GM12878 (cell line): ENCODE measurements at regions not wholly inside any gene's neighbourhood (a gene's known extent, or its start where the extent isn't known, plus 50 kb on each side); places are given as distances from the start of the nearest gene placed in this dataset.

Experiments
- ATAC-seq: fragments of 200-7000 bp; cut with Tn5 transposase; 3 replicates; pipeline ENCODE4 v1.9.1; 2020; ENCODE audit warnings: mild to moderate bottlenecking, moderate library complexity
- BruUV-seq: library from RNA; stranded (reverse); fragments of 400-500 nt; replicated peaks from 2 replicates; lab custom pipeline; 2021; lab: Mats Ljungman, UMichigan
- CTCF ChIA-PET: fragments of 300-600 bp; sonication (Branson Sonifier 250); formaldehyde crosslinking; extraction: SDS; loops from one replicate; lab custom pipeline; 2021; ENCODE audit warnings: inconsistent platforms; lab: Yijun Ruan, JAX
- POLR2A ChIA-PET: fragments of 350-600 bp; formaldehyde crosslinking; extraction: SDS; loops from one replicate; lab custom pipeline; 2021; ENCODE audit warnings: inconsistent platforms; lab: Charles Lee
- RAD21 ChIA-PET: fragments of 300-600 bp; sonication (Branson Sonifier 250); formaldehyde crosslinking; loops from one replicate; lab custom pipeline; 2023; ENCODE audit warnings: antibody characterized with exemption; ENCODE audit not compliant: unreplicated experiment; lab: Charles Lee
- SMC1A ChIA-PET: fragments of 300-600 bp; sonication (Branson Sonifier 250); formaldehyde crosslinking; loops from one replicate; lab custom pipeline; 2023; ENCODE audit not compliant: unreplicated experiment, uncharacterized antibody; lab: Charles Lee
- DNase-seq: peaks from one replicate; pipeline ENCODE4 v3.0.0-alpha.2; 2011; ENCODE audit warnings: low read depth, low spot score
- FAIRE-seq: peaks from 3 replicates; lab custom pipeline; 2011; peaks lifted over from hg19 to GRCh38; lab: Jason Lieb, UNC
- H2AFZ ChIP-seq: 2 replicates; pipeline ENCODE4 v1.6.0; 2011; ENCODE audit warnings: low read depth, low read length, control low read depth; ENCODE audit not compliant: control insufficient read depth
- H3K27ac ChIP-seq: 2 replicates; pipeline ENCODE4 v1.5.1; 2011; ENCODE audit warnings: control low read depth; ENCODE audit not compliant: control insufficient read depth, insufficient read depth
- H3K27me3 ChIP-seq, 2 experiments: replicated peaks in 1 of 2; 2 replicates each; pipeline versions ENCODE4 v1.6.0 to v1.6.1; 2011; ENCODE audit warnings: low read length in 1 of 2; ENCODE audit not compliant: control insufficient read depth in 2 of 2, insufficient read depth in 2 of 2
- H3K36me3 ChIP-seq, 2 experiments: 2 replicates each; pipeline ENCODE4 v1.5.1; 2011; ENCODE audit warnings: low read length in 1 of 2; ENCODE audit not compliant: control insufficient read depth in 2 of 2, insufficient read depth in 2 of 2
- H3K4me1 ChIP-seq: 2 replicates; pipeline ENCODE4 v1.6.1; 2011; ENCODE audit warnings: mild to moderate bottlenecking, low read length, moderate library complexity, mixed read lengths; ENCODE audit not compliant: control insufficient read depth, insufficient read depth
- H3K4me2 ChIP-seq: 2 replicates; pipeline ENCODE4 v1.6.0; 2011; ENCODE audit warnings: control low read depth; ENCODE audit not compliant: control insufficient read depth, insufficient read depth
- H3K4me3 ChIP-seq: fragments of 200-600 bp; sonication (generic); 2 replicates; pipeline ENCODE4 v1.5.1; 2016
- H3K79me2 ChIP-seq: 2 replicates; pipeline ENCODE4 v1.6.0; 2011; ENCODE audit warnings: low read length; ENCODE audit not compliant: control insufficient read depth, insufficient read depth
- H3K9ac ChIP-seq: 2 replicates; pipeline ENCODE4 v1.8.0; 2011; ENCODE audit warnings: low read length, control low read depth, mixed read lengths; ENCODE audit not compliant: control insufficient read depth, insufficient read depth
- H3K9me3 ChIP-seq: replicated peaks from 3 replicates; pipeline ENCODE4 v1.5.1; 2011; ENCODE audit warnings: mild to moderate bottlenecking, low read length; ENCODE audit not compliant: control insufficient read depth, insufficient read depth
- H4K20me1 ChIP-seq: 2 replicates; pipeline ENCODE4 v1.6.0; 2011; ENCODE audit not compliant: control insufficient read depth, insufficient read depth
- CHD4 ChIP-seq: fragments of 200-600 bp; sonication (generic); IDR thresholded peaks from 2 replicates; pipeline ENCODE4 v1.6.1; 2016; ENCODE audit warnings: mild to moderate bottlenecking
- EZH2 ChIP-seq: IDR thresholded peaks from 2 replicates; pipeline ENCODE4 v1.6.1; 2012; ENCODE audit warnings: low read depth, mild to moderate bottlenecking, control low read depth, inconsistent platforms, low read length, borderline replicate concordance; ENCODE audit not compliant: control insufficient read depth
- SPI1 ChIP-seq: IDR thresholded peaks from 2 replicates; pipeline ENCODE4 v1.6.1; 2011; ENCODE audit warnings: low read depth, mild to moderate bottlenecking, low read length, moderate library complexity, borderline replicate concordance; ENCODE audit not compliant: insufficient read depth
- TCF3 ChIP-seq: IDR thresholded peaks from 2 replicates; pipeline ENCODE4 v1.6.1; 2012; ENCODE audit warnings: low read depth, mild to moderate bottlenecking, low read length, borderline replicate concordance; ENCODE audit not compliant: insufficient read depth
- WGBS: methylation state at CpG from one replicate; pipeline ENCODE4 v1.1.6; 2016; ENCODE audit warnings: low lambda C conversion rate; ENCODE audit not compliant: insufficient replicate concordance, insufficient coverage; ENCODE audit errors: missing lambda C conversion rate; 5-methylcytosine and 5-hydroxymethylcytosine counted together
- in situ Hi-C: fragments of 300-500 bp; cut with MboI; formaldehyde crosslinking; loops from 9 replicates; pipeline ENCODE4 v1.14.3; 2018; ENCODE audit warnings: mixed read lengths
- intact Hi-C: fragments of 100-400 bp; cut with micrococcal nuclease; formaldehyde crosslinking; loops from one replicate; pipeline ENCODE4 v1.14.2; 2022; ENCODE audit not compliant: unreplicated experiment
- TF ChIP-seq, protein P1 (sequence below): fragments of 450-650 bp; IDR thresholded peaks from 2 replicates; pipeline ENCODE4 v1.6.1; 2017; ENCODE audit warnings: mild to moderate bottlenecking

DNA sequence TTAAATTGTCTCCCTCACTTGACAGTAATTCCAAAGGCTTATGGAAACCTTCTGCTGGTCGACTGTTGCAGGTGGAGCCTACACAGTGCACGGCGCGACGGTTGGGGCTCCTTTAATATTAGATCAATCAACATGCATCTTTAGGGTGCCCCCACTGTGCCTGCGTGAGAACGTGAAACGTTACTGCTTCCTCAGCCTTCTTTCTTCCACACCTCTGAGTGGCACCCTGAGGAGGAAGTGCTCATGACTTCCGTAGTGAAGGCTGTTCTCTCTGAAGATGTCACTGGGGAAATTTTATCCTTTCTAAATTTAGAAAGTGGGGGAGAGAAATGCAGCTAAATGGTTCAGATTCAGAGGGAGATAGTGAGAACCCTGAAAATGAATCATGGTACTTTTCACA, 184.0 kb upstream of the ZFP42 start:
- intact Hi-C loops (no loop called here), in situ Hi-C loops (no loop called here)
- H3K27me3 ChIP-seq: no peaks in the 10 kb centered on the region
- ChIA-PET POLR2A (no interaction called here), RAD21 (no interaction called here), SMC1A (no interaction called here), CTCF (no interaction called here)
- no peak for DNase-seq
- BruUV-seq: no TSS peak
- no peak overlapping the region for H2AFZ ChIP-seq
- no peak overlapping the region for H3K27ac ChIP-seq
- H4K20me1 ChIP-seq: no peaks in the 10 kb centered on the region
- FAIRE-seq: no peak
- H3K4me1 ChIP-seq: no peaks in the 10 kb centered on the region
- no peak overlapping the region for H3K9ac ChIP-seq
- TF ChIP-seq EZH2 (no peak), SPI1 (no peak), TCF3 (no peak), CHD4 (no peak)
- TF ChIP-seq, protein P1, sequence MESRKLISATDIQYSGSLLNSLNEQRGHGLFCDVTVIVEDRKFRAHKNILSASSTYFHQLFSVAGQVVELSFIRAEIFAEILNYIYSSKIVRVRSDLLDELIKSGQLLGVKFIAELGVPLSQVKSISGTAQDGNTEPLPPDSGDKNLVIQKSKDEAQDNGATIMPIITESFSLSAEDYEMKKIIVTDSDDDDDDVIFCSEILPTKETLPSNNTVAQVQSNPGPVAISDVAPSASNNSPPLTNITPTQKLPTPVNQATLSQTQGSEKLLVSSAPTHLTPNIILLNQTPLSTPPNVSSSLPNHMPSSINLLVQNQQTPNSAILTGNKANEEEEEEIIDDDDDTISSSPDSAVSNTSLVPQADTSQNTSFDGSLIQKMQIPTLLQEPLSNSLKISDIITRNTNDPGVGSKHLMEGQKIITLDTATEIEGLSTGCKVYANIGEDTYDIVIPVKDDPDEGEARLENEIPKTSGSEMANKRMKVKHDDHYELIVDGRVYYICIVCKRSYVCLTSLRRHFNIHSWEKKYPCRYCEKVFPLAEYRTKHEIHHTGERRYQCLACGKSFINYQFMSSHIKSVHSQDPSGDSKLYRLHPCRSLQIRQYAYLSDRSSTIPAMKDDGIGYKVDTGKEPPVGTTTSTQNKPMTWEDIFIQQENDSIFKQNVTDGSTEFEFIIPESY: no peak
- H3K4me2 ChIP-seq: no peak overlapping the region
- H3K4me3 ChIP-seq: no peak overlapping the region
- ATAC-seq: no peak
- WGBS: 45% methylated on average over 9 of the region's 9 CpGs
- no peaks in the 10 kb centered on the region; the same call in 2 of the 3 replicates for H3K9me3 ChIP-seq
- H3K36me3 ChIP-seq: no peaks in the 10 kb centered on the region
- H3K79me2 ChIP-seq: no peaks in the 10 kb centered on the region
